GM10266 (cell line): ENCODE measurements at regions not wholly inside any gene's neighbourhood (a gene's known extent, or its start where the extent isn't known, plus 50 kb on each side); places are given as distances from the start of the nearest gene placed in this dataset.

Experiments used
- DNase-seq: peaks from one replicate; pipeline ENCODE4 v3.0.0; 2012; ENCODE audit errors: extremely low spot score
- CTCF ChIP-seq: IDR thresholded peaks from 2 replicates; pipeline ENCODE4 v1.5.1; 2012; ENCODE audit warnings: mild to moderate bottlenecking, low read depth; ENCODE audit not compliant: control insufficient read depth, insufficient read depth; ENCODE audit errors: missing control alignments

- no peak for DNase-seq
- TF ChIP-seq CTCF: no peak
Measured at GRCh38 chr13:27327633-27328032, 57.0 kb downstream of the RASL11A start.

DNA sequence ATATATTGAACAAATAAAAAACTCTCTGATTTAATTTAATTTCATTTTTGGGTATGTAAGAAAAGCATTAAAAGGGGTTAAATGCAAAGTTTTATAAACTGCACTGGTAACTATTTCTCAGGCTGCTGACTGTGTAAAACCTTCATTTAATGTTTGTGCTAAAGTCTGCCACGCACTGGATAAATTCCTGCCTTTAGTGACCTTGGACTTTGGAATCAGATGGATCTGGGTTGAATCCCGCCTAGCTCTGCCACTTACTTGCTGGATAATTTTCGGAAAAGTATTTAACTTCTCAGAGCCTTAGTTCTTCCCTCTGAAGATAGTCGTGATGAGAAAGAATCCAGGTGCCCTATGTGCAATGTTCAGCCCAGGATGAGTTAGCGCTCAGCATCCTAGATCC, 58.6 kb downstream of the RASL11A start:
- DNase-seq: no peak
- no peak for TF ChIP-seq CTCF

- no peak for TF ChIP-seq CTCF
- DNase-seq: no peak
Measured at GRCh38 chr13:27334774-27335435, 64.3 kb downstream of the RASL11A start.

DNA sequence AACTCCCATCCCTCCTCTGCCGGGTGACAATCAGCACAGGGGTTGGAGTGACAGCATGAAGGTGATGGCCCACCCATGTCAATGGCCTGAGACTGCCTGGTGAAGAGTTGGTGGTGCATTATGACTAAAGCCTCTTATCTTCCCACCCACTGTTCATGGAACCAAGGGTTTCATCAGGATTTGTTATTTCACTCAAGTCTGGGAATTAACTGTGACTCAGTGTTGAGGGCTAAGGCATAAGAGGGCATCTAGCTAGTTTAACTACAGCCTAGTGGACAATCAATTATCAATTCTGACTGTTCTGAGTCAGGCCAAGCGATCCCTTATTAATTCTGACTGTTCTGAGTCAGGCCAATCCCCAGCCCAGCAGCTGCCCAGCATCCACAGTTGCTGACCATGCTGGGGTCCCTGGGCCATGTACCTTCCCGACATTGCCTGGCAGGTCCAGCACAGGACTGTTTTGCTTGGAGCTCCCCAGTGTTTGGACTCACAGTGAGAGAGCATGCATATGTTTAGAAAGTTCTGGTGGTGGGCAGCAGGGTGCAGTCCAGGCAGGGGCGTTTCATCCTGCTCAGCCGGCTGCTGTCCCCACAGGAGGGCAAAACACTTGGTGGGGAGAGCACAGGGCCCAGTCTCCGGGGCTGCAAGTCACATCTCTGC, 65.5 kb downstream of the RASL11A start:
- no peak for DNase-seq
- no peak for TF ChIP-seq CTCF

DNA sequence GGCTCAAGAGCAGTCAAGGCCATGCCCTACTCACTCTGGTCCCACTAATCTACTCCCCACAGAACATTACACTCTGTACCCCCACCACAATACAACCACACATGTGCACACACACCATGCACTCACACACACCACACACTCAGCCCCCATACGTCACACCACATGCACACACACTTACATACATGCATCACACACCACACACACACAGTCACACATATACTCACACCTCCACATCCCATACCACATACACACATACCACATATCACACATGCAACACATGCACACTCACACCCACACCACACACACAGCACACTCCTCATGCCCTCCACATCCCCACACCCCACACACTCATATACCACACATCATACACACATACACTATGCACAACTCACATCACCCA, 67.6 kb downstream of the RASL11A start:
- DNase-seq: no peak
- no peak for TF ChIP-seq CTCF

DNA sequence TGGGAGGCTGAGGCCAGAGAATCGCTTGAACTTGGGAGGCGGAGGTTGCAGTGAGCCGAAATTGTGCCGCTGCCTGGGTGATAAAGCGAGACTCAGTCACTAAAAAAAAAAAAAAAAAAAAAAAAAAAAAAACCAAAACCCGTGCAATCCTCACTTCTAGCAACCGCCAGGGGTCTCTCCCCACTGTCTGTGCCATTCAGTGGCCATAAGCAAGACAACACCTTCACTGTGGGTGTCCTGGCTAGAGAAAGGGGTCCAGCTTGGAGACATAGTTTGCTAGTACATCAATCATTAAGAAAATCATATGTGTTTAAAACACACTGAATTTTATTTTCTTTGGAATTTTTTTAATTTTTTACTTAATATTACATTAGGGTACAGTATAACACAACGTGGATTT, 68.2 kb downstream of the RASL11A start:
- no peak for DNase-seq
- TF ChIP-seq CTCF: no peak

- peak; percentile 70 for TF ChIP-seq CTCF
- DNase-seq: peak; percentile 44
Measured at GRCh38 chr13:27339299-27339698, 68.7 kb downstream of the RASL11A start.
